ENCODE measurements at regions not wholly inside any gene's neighbourhood (a gene's known extent, or its start where the extent isn't known, plus 50 kb on each side); places are given as distances from the start of the nearest gene placed in this dataset.

DNA sequence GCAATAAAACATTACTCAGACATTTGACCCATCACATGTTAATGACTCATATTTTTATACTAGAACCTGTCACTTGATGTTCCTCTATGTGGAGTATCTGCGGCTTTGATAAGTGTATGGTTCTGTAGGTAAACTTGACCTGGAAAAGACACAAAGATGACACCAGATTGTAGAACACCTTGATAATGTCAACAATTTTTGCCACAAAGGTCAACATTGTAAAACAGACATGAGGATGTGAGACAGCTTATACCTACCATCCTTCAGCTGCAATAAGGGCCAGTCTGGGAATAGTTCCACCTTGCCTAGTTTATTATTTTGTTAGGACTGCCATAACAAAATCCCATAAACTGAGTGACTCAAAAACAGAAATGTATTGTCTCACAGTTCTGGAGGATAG lies 202.4 kb downstream of the LMBRD1 start:
- TF ChIP-seq, protein P1, sequence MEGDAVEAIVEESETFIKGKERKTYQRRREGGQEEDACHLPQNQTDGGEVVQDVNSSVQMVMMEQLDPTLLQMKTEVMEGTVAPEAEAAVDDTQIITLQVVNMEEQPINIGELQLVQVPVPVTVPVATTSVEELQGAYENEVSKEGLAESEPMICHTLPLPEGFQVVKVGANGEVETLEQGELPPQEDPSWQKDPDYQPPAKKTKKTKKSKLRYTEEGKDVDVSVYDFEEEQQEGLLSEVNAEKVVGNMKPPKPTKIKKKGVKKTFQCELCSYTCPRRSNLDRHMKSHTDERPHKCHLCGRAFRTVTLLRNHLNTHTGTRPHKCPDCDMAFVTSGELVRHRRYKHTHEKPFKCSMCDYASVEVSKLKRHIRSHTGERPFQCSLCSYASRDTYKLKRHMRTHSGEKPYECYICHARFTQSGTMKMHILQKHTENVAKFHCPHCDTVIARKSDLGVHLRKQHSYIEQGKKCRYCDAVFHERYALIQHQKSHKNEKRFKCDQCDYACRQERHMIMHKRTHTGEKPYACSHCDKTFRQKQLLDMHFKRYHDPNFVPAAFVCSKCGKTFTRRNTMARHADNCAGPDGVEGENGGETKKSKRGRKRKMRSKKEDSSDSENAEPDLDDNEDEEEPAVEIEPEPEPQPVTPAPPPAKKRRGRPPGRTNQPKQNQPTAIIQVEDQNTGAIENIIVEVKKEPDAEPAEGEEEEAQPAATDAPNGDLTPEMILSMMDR (IDR thresholded peaks at IDR 0.05): no peak
- Histone ChIP-seq H3K36me3 (ENCODE audit: insufficient read depth, low read length) (no peaks in the 10 kb centered on the region), H3K9me3 (ENCODE audit: control insufficient read depth in 1 of 2, insufficient read depth in 1 of 2, low read length in 2 of 2) (no peaks in the 10 kb centered on the region), H3K4me1 (ENCODE audit: insufficient read depth, low read length) (no peaks in the 10 kb centered on the region), H3K27me3 (ENCODE audit: control insufficient read depth in 1 of 2, insufficient read depth in 2 of 2, low read length in 2 of 2) (no peaks in the 10 kb centered on the region), H3K4me3 (ENCODE audit: low read length) (no peak overlapping the region), H3K27ac (ENCODE audit: low read depth in 1 of 2, low read length in 2 of 2) (no peak overlapping the region)
- no peak overlapping the region for H3K27ac Mint-ChIP-seq
- ATAC-seq (ENCODE audit: poor library complexity) (no peak), DNase-seq (no peak)
- no peak overlapping the region for H3K4me3 Mint-ChIP-seq
- ChIA-PET CTCF (no interaction called here), POLR2A (no interaction called here)
- no peaks in the 10 kb centered on the region for H3K27me3 Mint-ChIP-seq
- H3K9me3 Mint-ChIP-seq: no peaks in the 10 kb centered on the region
- no peaks in the 10 kb centered on the region for H3K36me3 Mint-ChIP-seq (ENCODE audit: low read depth)
- intact Hi-C loops (cut with DNase I, micrococcal nuclease): no loop called here
- H3K4me1 Mint-ChIP-seq (ENCODE audit: low read depth): no peaks in the 10 kb centered on the region

DNA sequence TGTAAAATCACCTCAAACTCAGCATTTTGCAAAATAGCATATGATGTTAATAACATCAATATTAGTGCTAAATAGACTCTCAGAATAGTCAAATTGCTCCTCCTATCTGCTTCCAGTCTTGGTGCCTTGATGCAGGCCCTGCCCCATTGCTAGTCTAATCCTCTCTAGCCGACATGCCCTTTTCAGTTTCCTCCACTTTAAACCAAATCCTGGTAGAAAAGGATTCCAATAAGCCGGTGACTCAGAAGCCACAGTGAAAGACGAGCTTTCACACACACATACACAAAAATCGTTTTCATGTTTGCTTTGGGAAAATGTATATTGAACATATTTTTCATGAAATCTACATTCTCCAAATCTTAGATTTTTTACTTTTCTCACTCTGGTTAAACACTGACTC lies 203.1 kb downstream of the LMBRD1 start:
- Histone ChIP-seq H3K27me3 (ENCODE audit: control insufficient read depth in 1 of 2, insufficient read depth in 2 of 2, low read length in 2 of 2) (no peaks in the 10 kb centered on the region), H3K27ac (ENCODE audit: low read depth in 1 of 2, low read length in 2 of 2) (no peak overlapping the region), H3K9me3 (ENCODE audit: control insufficient read depth in 1 of 2, insufficient read depth in 1 of 2, low read length in 2 of 2) (no peaks in the 10 kb centered on the region), H3K36me3 (ENCODE audit: insufficient read depth, low read length) (no peaks in the 10 kb centered on the region), H3K4me1 (ENCODE audit: insufficient read depth, low read length) (no peaks in the 10 kb centered on the region), H3K4me3 (ENCODE audit: low read length) (no peak overlapping the region)
- no peak overlapping the region for H3K4me3 Mint-ChIP-seq
- ChIA-PET POLR2A (no interaction called here), CTCF (no interaction called here)
- no peaks in the 10 kb centered on the region for H3K4me1 Mint-ChIP-seq (ENCODE audit: low read depth)
- H3K27ac Mint-ChIP-seq: no peak overlapping the region
- no peaks in the 10 kb centered on the region for H3K36me3 Mint-ChIP-seq (ENCODE audit: low read depth)
- no peaks in the 10 kb centered on the region for H3K9me3 Mint-ChIP-seq
- TF ChIP-seq, protein P1 (IDR thresholded peaks at IDR 0.05): no peak
- ATAC-seq (ENCODE audit: poor library complexity) (no peak), DNase-seq (no peak)
- H3K27me3 Mint-ChIP-seq: no peaks in the 10 kb centered on the region
- intact Hi-C loops (cut with DNase I, micrococcal nuclease): no loop called here

DNA sequence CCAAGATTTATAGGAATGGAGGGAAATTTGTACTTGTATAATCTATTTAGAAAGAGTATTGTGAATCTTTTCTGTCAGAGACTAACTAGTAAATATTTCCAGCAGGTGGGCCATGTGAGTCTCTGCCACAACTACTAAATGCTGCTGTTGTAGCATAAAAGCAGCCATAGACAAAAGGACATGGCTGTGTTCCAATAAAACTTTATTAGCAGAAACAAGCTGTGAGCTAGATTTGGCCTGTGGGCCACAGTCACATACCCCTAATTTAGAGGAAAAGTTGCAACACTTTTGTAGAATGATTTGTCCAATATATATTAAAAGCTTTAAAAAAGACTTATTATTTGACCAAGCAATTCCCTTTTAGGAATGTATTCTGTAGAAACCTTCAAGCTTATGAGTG lies 207.2 kb downstream of the LMBRD1 start:
- TF ChIP-seq, protein P1 (IDR thresholded peaks at IDR 0.05): no peak
- ChIA-PET POLR2A (no interaction called here), CTCF (interaction anchor here (1.1 kb wide), 1 partner anchor 11 kb away, joined by 3 read pairs; no protein-coding TSS in a partner anchor)
- ATAC-seq (ENCODE audit: poor library complexity) (no peak), DNase-seq (no peak)
- peaks cover 10% of the 10 kb centered on the region for H3K4me1 ChIP-seq (ENCODE audit: insufficient read depth, low read length)
- no peak overlapping the region for H3K27ac ChIP-seq (ENCODE audit: low read depth in 1 of 2, low read length in 2 of 2)
- no peaks in the 10 kb centered on the region for H3K36me3 Mint-ChIP-seq (ENCODE audit: low read depth)
- H3K4me3 ChIP-seq (ENCODE audit: low read length): no peak overlapping the region
- H3K9me3 ChIP-seq (ENCODE audit: control insufficient read depth in 1 of 2, insufficient read depth in 1 of 2, low read length in 2 of 2): no peaks in the 10 kb centered on the region
- peaks cover 11% of the 10 kb centered on the region for H3K27me3 Mint-ChIP-seq
- no peaks in the 10 kb centered on the region for H3K9me3 Mint-ChIP-seq
- no peak overlapping the region for H3K4me3 Mint-ChIP-seq
- no peaks in the 10 kb centered on the region for H3K27me3 ChIP-seq (ENCODE audit: control insufficient read depth in 1 of 2, insufficient read depth in 2 of 2, low read length in 2 of 2)
- no peaks in the 10 kb centered on the region for H3K36me3 ChIP-seq (ENCODE audit: insufficient read depth, low read length)
- peaks cover 13% of the 10 kb centered on the region for H3K4me1 Mint-ChIP-seq (ENCODE audit: low read depth)
- intact Hi-C loops (cut with DNase I, micrococcal nuclease): no loop called here
- H3K27ac Mint-ChIP-seq: no peak overlapping the region

All from CD4-positive, alpha-beta T cell (primary cell).